Activated naive CD4-positive, alpha-beta T cell treated with anti-CD3 and anti-CD28 coated beads, Interleukin-2, amount 50 U/mL, for 16 hours (primary cell): ENCODE measurements at regions not wholly inside any gene's neighbourhood (a gene's known extent, or its start where the extent isn't known, plus 50 kb on each side); places are given as distances from the start of the nearest gene placed in this dataset.

Experiments
- DNase-seq: peaks from one replicate; pipeline ENCODE4 v3.0.0-alpha.2; 2020

GRCh38 chr22:27019827-27020226 is 362.4 kb downstream of the MIAT start:
- DNase-seq: no peak

- no peak for DNase-seq
Observed at GRCh38 chr22:27022274-27022895, 365.0 kb downstream of the MIAT start.

GRCh38 chr22:27022896-27023361 is 365.5 kb downstream of the MIAT start:
- DNase-seq: no peak

- DNase-seq: no peak
Observed at GRCh38 chr22:27023591-27023990, 366.2 kb downstream of the MIAT start.

- no peak for DNase-seq
Observed at GRCh38 chr22:27024982-27025381, 367.6 kb downstream of the MIAT start.

GRCh38 chr22:27028093-27028492 is 370.7 kb downstream of the MIAT start:
- no peak for DNase-seq

- DNase-seq: no peak
Observed at GRCh38 chr22:27029584-27030130, 372.3 kb downstream of the MIAT start.

- DNase-seq: no peak
Observed at GRCh38 chr22:27032091-27032761, 374.8 kb downstream of the MIAT start.

- DNase-seq: no peak
Observed at GRCh38 chr22:27041745-27042310, 384.4 kb downstream of the MIAT start.

- no peak for DNase-seq
Observed at GRCh38 chr22:27043262-27043661, 385.9 kb downstream of the MIAT start.

GRCh38 chr22:27045103-27045947 is 387.9 kb downstream of the MIAT start:
- no peak for DNase-seq

- no peak for DNase-seq
Observed at GRCh38 chr22:27046086-27046485, 388.7 kb downstream of the MIAT start.

- no peak for DNase-seq
Observed at GRCh38 chr22:27046603-27047002, 389.2 kb downstream of the MIAT start.

- no peak for DNase-seq
Observed at GRCh38 chr22:27050771-27051170, 393.4 kb downstream of the MIAT start.

GRCh38 chr22:27051407-27051806 is 394.0 kb downstream of the MIAT start:
- no peak for DNase-seq

- DNase-seq: no peak
Observed at GRCh38 chr22:27057717-27058116, 400.3 kb downstream of the MIAT start.

- no peak for DNase-seq
Observed at GRCh38 chr22:27060190-27060589, 402.8 kb downstream of the MIAT start.

GRCh38 chr22:27062910-27063309 is 405.5 kb downstream of the MIAT start:
- DNase-seq: no peak

- DNase-seq: no peak
Observed at GRCh38 chr22:27063406-27063805, 406.0 kb downstream of the MIAT start.

GRCh38 chr22:27063841-27064240 is 406.5 kb downstream of the MIAT start:
- DNase-seq: no peak

GRCh38 chr22:27064386-27064785 is 407.0 kb downstream of the MIAT start:
- DNase-seq: no peak

GRCh38 chr22:27065279-27065678 is 407.9 kb downstream of the MIAT start:
- DNase-seq: no peak

GRCh38 chr22:27066856-27067255 is 409.5 kb downstream of the MIAT start:
- no peak for DNase-seq
